Astrocyte (in vitro differentiated cells and primary cell): ENCODE measurements at regions not wholly inside any gene's neighbourhood (a gene's known extent, or its start where the extent isn't known, plus 50 kb on each side); places are given as distances from the start of the nearest gene placed in this dataset.

ENCODE experiments used
- CTCF ChIP-seq: IDR thresholded peaks from 2 replicates; pipeline ENCODE4 v1.5.1; 2011; ENCODE audit warnings: low read depth, mild to moderate bottlenecking, inconsistent platforms, low read length, moderate library complexity; ENCODE audit not compliant: insufficient read depth
- EZH2 ChIP-seq: IDR thresholded peaks from 2 replicates; pipeline ENCODE4 v1.6.1; 2012; ENCODE audit warnings: mild to moderate bottlenecking, low read length, inconsistent platforms; ENCODE audit not compliant: insufficient read depth

DNA sequence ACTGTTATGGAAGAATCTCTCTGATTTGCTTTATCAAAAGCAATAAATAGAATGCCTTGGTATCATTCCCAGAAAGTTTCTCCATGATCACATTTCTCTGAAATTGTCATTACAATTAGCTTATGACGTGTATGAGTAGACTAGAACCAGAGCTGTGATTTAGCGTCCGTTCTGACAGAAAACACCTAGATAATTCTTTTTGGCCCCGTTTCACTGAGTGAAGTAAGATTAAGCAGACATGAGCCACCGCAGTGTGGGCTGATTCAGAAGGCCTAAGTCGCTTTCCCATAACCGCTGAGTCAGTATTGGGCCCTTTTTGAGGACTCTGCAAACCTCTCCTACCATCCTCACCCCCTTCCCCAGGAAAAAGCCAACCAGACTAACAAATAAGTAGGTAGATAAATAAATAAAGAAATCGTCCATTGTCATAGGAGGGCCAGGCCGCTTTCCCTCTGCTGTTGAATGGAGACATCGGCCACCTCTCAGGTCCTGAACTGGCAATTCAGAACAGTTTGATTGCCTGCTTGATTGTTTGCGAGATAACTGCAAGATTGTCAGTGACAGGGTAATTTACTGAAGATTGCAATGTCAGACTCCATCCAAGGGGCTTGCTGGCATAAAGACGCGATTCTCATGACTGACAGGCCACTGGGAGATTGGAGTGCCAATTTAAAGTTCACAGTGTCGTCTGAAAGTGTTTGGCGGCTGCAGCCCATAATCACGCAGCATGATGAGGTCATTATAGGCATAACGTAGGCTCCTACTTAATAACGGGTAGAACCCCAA, 105.0 kb upstream of the WWC1 start:
- TF ChIP-seq CTCF: no peak
- no peak for TF ChIP-seq EZH2
